NCI-H510A (cell line): ENCODE measurements at regions not wholly inside any gene's neighbourhood (a gene's known extent, or its start where the extent isn't known, plus 50 kb on each side); places are given as distances from the start of the nearest gene placed in this dataset.
A peak's percentile ranks its signal among the peaks of the same experiment; 100 is the strongest.

Experiments
- DNase-seq: peaks from one replicate; lab custom pipeline; 2025; lab: John Stamatoyannopoulos, UW

DNA sequence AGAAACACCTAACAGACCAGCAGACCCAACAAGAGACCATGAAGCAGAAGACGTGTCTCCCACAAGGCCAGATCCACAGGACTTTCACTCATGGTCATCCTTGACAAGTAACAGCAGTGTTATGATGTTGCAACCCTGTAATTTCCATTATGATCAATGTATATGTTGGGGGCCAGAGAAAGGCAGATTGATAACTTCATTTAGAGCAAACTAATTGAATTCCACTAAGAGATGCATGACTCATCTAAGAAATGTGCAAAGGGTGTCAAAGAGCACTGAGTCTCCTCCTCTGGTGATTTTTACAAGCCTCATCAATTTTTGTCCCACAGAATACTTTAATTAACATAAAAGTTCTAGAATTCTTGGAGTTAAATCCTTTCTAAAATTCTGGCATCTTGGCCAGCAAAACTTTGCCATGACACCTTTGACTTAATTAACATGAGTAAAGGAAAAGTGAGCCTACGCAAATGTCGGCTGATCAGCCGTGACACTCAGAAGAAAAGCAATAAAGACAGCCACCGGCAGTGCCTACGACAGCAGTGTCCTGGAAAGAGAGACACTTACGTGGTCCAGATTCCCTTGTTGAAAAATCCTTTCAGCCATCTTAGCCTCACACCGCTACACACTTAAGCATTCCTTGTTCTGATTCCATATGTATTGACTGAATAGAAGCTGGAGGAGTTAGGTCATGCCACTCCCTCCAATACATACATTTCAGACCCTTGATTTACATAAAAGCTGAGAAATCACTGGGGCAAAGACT, 370.2 kb upstream of the CCDC196 start:
- no peak for DNase-seq

DNA sequence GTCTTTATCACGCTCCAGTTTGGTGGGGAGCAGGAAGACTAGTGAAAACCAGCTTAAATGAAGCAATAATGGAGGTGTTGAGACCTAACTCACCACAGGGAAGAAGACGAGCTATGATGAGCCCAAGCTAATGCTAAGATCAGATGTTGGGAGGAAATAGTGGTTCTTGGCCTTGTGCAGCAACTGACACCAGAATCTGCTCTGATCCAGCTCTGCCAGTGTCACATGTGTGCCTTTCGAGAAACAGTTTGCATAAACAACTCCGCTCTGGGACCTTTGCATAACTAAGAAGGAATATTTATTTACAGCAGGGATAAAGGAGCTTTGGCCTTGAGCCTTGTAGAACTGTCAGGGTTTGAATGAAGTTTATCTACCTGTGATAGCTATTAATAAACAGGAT, 369.4 kb upstream of the CCDC196 start:
- DNase-seq: no peak

DNA sequence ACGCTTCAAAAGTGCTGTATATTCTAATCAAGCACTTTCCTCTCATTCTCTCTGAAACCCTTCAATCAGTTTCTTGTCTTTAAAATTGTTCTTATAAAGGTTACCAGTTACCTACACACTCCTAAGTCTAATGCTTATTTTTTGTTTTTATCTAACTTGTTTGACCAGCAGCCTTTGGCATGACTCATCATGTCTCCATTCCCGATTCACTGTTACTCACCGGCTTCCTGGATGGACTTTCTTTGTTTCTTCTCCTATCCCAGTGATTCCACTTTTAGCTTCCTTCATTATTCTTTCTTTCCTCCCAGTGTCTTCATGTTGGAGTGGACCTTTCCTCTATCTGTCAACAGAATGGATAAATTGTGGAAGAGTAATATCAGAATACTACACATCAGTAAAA, 368.6 kb upstream of the CCDC196 start:
- DNase-seq: no peak

DNA sequence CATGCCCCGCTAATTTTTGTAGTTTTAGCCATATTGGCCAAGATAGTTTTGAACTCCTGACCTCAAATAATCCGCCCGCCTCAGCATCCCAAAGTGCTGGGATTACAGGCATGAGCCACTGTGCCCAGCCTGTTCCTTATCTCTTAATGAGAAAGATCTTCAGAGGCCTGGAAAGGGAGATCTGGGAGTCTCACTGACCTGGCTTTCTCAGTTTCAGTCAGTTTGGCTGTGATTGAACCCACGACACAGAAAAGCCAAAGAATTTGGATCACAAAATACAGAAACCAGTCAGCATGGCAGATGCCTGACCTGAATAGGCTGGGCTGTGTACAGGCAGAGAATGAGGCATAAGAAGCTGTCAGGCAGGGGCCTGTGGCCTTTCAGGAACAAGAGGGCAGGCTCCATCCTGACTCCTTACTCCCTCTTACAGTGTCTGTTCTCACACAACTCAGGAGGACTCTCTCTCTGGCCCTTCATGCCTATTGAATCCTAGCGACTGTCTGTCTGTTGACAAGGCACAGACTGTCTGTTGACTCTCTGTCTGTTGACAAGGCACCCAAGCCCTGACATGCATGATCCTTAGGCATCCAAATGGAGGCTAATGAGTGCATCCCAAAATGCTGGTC, 366.5 kb upstream of the CCDC196 start:
- no peak for DNase-seq

DNA sequence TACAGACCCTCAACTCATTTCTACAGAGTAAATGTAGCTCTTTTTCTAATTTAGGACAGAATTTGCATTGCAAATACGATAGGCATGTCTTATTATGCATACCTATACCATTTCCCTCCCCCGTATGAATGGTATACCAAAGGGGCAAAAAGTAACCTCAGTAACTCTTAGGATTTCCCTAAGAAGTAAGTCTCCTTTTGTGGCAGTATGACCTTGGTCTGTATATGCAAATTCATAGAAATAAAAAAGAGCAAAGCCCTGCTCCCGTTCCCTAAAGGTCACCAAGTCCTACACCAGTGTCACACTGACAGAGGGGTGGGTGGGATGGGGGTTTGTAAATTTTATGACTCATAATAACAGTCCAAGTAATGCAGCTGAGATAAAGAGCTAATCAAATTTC, 365.8 kb upstream of the CCDC196 start:
- DNase-seq: no peak

DNA sequence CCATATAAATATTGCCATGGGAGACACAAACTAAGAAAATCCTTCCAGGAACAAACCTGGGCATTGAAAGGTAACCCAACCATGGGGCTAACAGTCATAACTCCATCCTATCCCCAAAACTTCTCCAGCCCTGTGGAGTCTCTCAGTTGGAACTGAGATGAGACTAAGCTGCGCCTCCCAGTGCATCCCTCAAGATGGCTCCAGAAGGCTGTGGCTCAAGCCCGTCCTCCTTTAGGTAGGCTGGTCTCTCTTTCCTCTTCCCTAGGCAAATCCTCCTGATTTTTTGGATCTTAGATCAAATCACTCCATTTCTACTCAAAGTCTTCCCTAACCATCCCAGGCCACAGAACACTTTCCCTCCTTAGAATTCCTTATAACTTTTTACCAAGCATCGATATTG, 364.3 kb upstream of the CCDC196 start:
- DNase-seq: no peak

DNA sequence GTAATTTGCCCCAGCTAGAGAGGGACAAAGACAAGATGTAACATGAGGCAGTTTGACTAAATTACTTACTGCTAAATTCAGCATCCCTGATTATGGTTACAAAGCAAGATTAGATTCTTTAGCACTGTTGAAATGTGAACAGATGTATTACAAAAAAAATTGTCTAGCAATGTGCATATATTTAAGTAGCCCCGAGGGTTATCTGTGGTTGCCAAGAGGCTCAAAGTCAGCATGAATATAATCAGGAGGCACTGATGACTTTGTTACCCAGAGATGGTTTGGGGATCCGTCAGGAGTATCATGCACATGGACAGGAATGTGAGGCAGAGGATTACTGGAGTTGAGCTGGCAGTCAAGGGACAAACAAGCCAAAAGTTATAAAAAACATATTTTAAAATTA, 356.9 kb upstream of the CCDC196 start:
- no peak for DNase-seq

DNA sequence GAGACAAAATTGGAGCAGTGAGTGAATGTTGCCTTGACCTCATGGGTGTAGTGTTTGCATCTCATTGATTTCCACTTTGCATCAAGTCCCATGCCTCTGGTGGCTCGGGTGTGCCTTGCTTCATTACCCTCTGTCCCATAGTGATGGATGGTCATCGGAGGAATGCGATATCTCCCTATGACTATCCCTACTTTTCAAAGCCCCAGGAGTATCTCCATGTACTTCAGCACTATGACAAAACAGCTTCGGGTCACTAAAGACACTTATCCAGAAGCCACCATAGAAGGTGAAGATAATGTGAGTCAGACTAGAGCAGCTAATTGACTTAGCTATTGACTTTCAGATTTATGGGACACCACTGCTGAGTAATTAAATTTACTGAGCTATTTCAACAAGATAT, 355.1 kb upstream of the CCDC196 start:
- no peak for DNase-seq

DNA sequence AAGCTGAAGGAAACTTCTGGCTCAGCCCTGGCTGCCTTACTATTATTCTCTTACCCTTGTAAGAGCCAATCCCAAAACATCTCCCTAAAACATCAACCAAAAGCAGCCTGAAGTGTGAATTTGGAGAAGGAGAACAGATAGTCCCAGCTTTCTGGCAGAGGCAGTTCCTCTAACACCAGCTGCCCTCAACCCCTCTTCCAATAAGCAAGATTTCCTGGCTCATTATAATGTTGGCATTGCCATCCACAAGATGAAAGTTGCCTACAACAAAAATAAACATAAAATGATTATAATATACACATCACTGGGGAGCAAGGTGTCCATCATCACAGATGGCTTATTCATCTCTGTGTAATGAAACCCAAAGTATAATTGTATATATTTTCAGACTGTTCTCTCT, 352.5 kb upstream of the CCDC196 start:
- no peak for DNase-seq

DNA sequence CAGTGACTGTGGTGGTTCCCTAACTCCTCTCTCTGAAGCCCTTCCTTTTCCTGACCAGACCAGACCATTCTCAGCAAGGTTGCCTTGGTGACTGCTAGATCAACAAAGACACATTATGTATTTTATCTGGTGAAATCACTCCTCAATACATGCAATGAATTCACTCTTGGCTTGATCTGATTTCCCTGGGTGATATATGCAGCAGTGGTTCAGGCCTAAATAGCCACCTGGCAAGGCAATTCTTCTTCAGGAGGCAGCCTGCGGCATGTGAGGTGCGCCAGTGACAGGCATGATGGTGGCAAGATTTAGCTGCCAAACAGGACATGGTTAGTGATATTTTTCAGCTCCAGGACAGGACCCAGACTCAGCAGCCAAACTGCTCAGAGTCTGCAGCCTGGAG, 350.3 kb upstream of the CCDC196 start:
- DNase-seq: no peak

DNA sequence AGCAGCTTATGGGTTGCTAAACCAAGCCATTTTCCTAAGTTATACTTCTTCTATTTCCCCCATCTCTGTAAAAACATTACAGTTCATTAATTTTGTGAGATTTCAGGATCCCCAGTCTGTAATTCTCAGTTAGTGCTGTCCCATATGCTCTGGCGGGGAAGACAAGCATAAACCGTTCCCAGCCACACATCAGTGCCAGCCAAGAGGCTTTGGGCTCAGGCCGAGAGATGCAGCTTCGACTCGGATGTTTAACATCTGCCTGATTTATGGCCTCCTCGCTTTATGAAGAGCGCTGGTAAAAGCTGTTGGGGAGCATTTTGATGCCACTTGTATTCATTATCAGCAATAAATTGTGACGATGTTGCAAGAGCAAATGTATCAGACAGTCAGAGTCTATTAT, 349.1 kb upstream of the CCDC196 start:
- peak; percentile 20 for DNase-seq

DNA sequence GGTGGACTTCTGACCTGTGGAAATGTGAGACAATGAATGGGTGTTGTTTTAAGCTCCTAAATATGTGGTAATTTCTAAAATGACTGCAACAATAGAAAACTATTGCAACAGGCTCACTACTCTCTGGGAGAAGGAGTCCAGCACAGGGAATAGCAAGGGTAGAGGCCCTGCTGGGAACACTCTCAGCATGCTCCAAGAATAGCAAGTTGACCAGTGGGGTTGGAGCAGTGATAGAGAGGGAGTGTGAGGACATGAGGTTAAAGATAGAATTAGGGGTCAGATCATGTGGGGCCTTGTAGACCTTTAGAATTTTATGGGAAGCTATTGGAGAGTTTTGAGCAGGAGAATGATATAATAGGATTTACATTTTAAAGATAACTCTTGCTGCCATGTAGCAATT, 346.7 kb upstream of the CCDC196 start:
- DNase-seq: no peak

DNA sequence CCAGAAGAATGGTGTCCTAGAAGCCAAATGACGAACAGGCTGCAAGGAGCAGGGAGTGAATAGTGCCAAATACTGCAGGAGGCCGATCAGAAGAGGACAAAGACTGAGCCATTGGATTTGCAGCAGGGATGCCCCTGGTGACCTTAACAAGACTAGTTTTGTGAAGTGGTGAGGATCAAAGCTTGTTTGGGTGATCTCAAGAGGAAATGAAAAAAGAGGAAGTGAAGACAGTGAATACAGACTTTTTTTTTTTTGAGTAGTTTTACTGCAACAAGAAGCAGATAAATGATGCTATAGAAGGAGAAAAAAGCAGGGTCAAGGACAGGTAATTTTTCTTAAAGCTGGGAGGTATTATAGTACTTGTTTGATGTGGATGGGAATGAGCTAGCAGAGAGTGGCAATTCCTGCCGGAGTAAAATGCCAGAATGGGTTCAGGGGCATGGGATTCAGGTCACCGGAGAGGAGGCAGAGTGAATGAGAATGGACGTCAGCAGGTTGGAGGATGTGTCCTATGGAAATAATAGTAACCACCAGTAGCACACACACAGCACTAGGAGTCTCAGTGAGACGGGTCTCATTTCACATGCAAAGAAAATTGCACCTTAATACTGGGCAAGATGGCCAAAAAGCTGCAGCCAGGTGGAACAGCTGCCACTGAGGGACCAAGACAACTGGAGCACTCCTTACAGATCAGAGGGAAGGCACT, 345.8 kb upstream of the CCDC196 start:
- DNase-seq: no peak

DNA sequence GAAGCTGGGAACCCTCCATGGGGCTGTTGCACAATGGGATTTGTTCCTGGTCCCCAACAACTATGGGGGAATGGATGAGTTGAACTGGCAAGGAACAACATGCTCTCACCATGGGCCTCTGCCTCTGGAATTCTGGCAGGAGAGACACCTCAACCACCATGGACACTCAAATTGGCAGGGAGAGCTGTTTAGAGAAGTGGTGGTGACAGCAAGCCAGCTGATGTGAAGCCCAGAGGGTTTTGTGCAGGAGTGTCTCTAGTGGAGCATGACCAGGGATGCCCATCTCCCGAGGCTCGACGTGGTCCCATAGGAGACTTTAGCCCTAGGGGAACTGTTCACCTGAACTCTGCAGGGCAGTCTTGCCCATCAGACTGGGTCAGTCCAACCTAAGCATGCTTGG, 345.2 kb upstream of the CCDC196 start:
- no peak for DNase-seq

DNA sequence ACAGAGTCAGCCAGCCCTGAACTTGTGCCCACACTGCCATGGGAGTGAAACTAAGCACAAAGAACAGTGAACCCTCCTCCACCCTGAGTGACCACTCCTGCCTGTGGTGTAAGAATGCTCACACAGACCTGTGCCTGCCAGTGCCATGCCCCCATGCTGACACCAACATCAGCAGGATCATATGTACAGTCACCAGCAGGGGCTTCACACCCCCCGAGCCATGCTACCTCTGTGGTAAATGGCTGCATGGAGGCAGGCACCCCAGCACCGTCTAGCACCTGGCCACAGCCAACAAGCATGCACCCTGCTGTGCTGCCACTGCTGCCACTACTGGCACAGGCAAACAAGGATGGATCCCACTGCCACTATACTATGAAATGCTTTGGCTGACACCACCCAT, 344.4 kb upstream of the CCDC196 start:
- no peak for DNase-seq

DNA sequence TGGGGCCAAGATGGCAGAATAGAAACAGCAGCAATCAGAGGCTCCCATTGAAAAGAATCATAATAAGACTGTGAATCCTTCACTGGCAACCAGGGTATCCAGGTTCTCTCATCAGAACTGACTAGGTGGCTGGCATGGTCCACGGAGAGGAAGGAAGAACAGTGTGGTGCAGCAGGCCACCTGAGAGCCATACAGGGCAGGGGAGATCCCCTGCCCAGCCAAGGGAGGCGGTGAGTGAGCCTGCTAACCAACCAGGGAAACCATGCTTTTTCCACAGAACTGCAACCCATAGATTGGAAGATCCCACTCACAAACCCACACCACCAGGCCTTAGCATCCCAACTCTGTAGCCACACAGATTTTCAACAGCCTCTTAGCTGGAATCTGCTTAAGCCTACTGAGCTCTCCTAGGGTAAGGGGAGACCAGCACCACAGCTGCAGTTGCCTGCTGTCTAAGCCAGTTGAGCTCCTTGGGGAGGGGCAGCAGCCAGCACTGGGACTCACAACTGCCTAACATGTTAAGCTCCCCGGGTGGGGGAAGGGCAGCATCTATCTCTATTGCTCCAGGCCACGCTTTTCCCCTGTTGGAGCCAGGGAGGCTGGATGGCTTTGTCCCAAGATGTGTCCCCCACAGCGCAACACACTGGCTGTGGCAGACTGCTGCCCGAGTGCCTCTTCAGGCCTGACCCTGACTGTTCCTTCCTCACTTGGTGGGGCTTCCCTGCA, 342.6 kb upstream of the CCDC196 start:
- no peak for DNase-seq

DNA sequence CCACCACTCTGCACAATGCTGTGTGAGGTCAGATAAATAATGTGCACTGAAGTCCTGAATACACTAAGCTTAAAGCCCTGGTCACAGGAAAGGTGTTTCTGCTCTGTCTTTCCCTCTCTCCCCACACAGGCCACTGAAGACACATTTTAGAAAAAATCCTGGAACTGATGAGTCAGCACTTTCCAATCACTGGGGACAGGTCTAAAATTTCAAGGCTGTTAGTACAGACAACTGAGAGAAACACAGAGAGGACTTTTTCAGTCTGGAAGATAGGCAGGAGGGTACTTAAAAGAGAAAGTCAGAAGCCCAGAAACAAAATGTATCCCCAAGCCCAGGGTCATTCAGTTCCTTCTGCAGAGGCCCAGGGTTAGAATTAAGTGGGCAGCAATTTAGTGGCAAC, 333.9 kb upstream of the CCDC196 start:
- DNase-seq: no peak

DNA sequence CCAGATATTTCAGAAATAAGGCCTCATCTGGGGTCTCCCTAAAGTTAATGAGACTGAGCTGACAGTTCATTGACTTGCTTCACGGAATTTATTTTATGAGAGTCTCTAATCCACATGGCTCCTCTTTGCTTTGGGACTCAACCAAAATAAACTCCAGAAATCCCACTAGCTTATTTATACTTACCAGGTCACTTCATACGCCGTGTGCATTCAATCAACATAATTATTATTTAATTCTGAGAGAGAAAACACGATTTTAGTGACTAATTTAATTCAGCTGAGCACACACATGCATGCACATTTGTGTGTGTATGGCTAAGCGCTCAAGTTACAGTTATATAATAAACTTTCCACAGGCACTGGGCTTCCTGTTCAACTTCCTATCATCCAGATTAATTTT, 333.4 kb upstream of the CCDC196 start:
- no peak for DNase-seq

DNA sequence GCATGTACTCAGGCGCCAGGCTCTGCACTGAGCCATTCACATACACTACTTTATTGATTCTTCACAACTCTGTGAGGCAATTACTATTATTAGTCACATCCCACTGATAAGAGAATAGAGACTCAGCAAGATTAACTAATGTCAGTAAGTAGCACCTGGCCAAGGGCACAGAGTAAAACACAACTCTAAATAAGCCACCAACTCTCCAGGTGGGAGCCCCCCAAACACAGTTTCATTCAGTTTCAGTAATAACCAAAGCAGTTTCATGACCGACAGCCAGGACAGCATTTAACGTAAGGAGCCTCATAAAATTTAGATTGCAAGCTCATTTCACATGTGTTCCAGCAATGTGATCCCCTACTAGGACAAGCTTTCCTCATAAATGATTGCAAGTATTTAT, 323.1 kb upstream of the CCDC196 start:
- DNase-seq: no peak

DNA sequence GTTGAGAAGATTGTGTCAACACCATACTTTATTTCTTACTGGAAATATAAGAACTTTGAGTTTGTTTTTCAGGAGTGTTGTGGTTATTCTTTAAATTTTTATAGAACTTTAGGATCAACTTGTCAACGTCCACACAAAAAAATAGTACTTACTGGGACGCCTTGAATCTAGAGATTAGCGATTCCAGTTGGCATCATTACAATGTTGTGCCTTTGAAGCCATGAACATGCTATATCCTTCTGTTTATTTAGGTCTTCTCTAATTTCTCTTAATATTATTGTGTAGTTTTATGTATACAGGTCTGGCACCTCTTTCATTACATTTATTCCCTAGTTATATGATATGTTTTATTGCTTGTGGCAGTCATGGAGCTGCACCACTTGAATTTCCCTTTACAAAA, 320.8 kb upstream of the CCDC196 start:
- DNase-seq: no peak

DNA sequence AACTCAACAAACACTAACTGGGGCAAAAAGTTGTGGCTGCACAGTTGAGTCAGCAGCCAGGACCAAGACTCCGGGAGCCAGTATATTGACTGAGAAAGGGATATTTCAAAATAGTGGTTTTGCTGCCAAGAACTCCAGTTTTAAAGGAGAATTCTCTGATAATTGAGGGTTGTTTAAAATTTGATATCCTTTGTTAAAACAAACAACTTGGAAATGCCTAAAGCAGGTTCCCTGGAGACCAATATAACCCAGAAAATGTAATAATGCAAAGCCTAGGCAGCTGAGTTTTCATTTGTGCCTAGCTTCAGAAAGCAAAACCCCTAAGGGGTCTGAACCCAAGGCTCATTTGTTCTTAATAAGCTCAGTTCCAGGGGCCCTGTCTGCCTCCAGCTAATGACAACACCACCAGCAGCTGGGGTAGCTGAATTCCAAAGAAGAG, 311.7 kb upstream of the CCDC196 start:
- no peak for DNase-seq

DNA sequence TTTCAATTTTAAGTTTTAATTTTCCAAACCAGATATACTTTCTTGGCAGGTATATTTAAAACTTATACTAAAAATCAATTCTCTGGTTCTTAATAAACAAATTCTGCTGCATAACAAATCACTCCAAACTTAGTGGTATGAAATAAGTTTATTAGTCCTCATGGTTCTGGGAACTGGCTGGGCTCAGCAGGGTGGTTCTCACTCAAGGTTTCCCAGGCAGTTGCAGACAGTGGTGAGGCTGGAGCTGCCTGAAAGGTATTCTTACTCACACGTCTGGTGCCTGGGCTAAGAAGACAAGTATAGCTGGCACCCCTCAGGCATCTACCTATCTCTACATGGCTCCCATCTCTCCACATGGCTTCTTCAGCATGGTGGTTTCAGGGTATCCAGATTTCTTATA, 308.2 kb upstream of the CCDC196 start:
- no peak for DNase-seq

DNA sequence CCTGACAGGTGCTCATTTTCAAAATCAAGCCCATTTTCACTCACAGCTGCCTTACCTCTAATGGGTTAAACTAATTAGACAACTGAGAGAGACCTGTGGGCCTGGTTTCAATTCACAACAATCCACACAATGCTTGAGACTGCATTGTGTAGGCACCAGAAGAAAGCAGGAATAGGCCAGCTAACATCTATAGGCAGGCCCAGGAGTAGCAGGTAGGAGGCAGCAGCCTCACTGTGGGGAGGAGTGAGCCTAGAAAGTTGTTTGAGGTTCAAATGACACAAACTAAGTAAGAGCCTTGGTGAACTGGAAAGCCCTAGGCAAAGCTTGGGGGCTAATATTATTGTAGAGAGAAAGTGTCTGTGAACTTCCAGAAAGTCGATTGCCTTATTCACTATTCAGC, 289.5 kb upstream of the CCDC196 start:
- no peak for DNase-seq
